ENCODE measurements at regions not wholly inside any gene's neighbourhood (a gene's known extent, or its start where the extent isn't known, plus 50 kb on each side); places are given as distances from the start of the nearest gene placed in this dataset.

DNA sequence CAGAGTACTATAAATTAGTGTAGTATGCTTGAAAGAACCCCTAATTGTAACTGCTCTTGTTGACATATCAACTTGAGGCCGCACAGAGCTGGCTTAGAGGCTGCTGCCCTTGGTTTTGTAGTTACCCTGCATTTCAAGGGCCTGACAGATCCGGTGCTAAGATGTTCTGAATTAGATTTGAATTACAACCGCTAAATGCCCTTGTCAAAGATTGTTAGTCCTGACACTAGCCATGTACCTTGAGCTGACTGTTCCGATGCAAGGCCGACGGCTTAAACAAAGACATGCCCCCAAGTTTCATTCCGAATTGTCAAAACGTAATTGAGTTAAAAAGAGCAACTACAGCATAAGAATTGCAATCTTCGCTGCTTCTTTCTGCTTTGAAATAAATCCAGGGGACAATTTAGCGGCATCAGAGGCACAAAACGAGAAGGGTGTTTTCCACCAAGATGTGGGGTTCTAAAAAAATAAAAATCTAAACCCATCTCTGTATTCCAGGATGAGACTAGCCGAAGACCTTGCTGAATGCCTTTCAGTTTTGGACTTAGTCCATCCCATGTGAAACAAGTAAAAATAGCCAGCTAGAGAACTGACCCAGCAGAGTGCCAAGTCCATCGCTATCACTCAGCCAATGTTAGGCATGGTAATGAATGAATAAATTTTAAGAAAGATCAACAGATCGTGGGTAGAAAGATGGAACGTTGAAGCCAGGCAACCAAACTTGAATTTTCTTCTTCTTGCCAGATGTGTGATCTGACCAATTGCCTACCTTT is 148.7 kb downstream of the DICER1 start:
- Mint-ChIP-seq H3K4me1 (ENCODE audit: low read depth) (no peaks in the 10 kb centered on the region), H3K36me3 (ENCODE audit: low read depth) (no peaks in the 10 kb centered on the region), H3K27me3 (peaks cover 28% of the 10 kb centered on the region), H3K4me3 (no peak overlapping the region), H3K27ac (no peak overlapping the region), H3K9me3 (no peaks in the 10 kb centered on the region)
- no peak for DNase-seq

- no peaks in the 10 kb centered on the region for H3K9me3 Mint-ChIP-seq
- H3K27me3 Mint-ChIP-seq: peaks cover 28% of the 10 kb centered on the region
- no peak overlapping the region for H3K27ac Mint-ChIP-seq
- no peak overlapping the region for H3K4me3 Mint-ChIP-seq
- no peaks in the 10 kb centered on the region for H3K36me3 Mint-ChIP-seq (ENCODE audit: low read depth)
- no peaks in the 10 kb centered on the region for H3K4me1 Mint-ChIP-seq (ENCODE audit: low read depth)
- DNase-seq: no peak
Observed at GRCh38 chr14:95007921-95008320, 149.4 kb downstream of the DICER1 start.

GRCh38 chr14:95006479-95006878 is 150.8 kb downstream of the DICER1 start:
- H3K27me3 Mint-ChIP-seq: peaks cover 28% of the 10 kb centered on the region
- H3K36me3 Mint-ChIP-seq (ENCODE audit: low read depth): no peaks in the 10 kb centered on the region
- H3K4me3 Mint-ChIP-seq: no peak overlapping the region

GRCh38 chr14:95006051-95006450 is 151.3 kb downstream of the DICER1 start:
- Mint-ChIP-seq H3K27ac (no peak overlapping the region), H3K27me3 (peaks cover 28% of the 10 kb centered on the region), H3K9me3 (no peaks in the 10 kb centered on the region), H3K4me1 (ENCODE audit: low read depth) (no peaks in the 10 kb centered on the region), H3K36me3 (ENCODE audit: low read depth) (no peaks in the 10 kb centered on the region), H3K4me3 (no peak overlapping the region)
- DNase-seq: no peak

More at GRCh38 chr14:95006479-95006878, 150.8 kb downstream of the DICER1 start:
- H3K27ac Mint-ChIP-seq: no peak overlapping the region
- DNase-seq: no peak
- no peaks in the 10 kb centered on the region for H3K4me1 Mint-ChIP-seq (ENCODE audit: low read depth)
- H3K9me3 Mint-ChIP-seq: no peaks in the 10 kb centered on the region

- Mint-ChIP-seq H3K36me3 (ENCODE audit: low read depth) (no peaks in the 10 kb centered on the region), H3K4me1 (ENCODE audit: low read depth) (no peaks in the 10 kb centered on the region), H3K27ac (no peak overlapping the region), H3K9me3 (no peaks in the 10 kb centered on the region), H3K27me3 (peaks cover 28% of the 10 kb centered on the region), H3K4me3 (no peak overlapping the region)
- no peak for DNase-seq
Observed at GRCh38 chr14:95003099-95003960, 154.0 kb downstream of the DICER1 start.

DNA sequence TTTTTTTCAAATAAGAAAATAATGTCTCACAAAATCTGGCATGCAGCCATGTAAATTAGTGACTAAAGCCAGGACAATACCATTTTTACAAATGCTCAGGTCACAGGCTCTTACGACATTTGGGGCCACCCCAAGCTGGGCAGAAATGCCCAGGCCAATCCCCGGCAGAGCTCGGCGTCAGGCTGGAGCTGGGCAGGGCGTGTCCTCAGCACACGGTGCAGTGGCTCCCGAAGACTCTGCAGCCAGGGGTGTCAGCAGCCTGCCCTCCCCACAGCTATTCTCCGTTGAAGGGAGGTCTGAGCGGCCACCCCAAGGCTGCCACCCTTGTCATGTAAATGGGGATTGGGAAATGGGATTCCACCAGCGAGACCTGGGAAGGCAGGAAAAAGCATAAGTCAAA is 158.6 kb downstream of the DICER1 start:
- Mint-ChIP-seq H3K4me3 (no peak overlapping the region), H3K9me3 (no peaks in the 10 kb centered on the region), H3K27me3 (peaks cover 48% of the 10 kb centered on the region), H3K4me1 (ENCODE audit: low read depth) (no peaks in the 10 kb centered on the region), H3K27ac (no peak overlapping the region), H3K36me3 (ENCODE audit: low read depth) (no peaks in the 10 kb centered on the region)
- no peak for DNase-seq

GRCh38 chr14:94998110-94998509 is 159.2 kb downstream of the DICER1 start:
- H3K9me3 Mint-ChIP-seq: no peaks in the 10 kb centered on the region
- no peak overlapping the region for H3K27ac Mint-ChIP-seq
- no peaks in the 10 kb centered on the region for H3K36me3 Mint-ChIP-seq (ENCODE audit: low read depth)
- no peak for DNase-seq
- H3K4me3 Mint-ChIP-seq: no peak overlapping the region
- H3K27me3 Mint-ChIP-seq: peaks cover 48% of the 10 kb centered on the region
- no peaks in the 10 kb centered on the region for H3K4me1 Mint-ChIP-seq (ENCODE audit: low read depth)

DNA sequence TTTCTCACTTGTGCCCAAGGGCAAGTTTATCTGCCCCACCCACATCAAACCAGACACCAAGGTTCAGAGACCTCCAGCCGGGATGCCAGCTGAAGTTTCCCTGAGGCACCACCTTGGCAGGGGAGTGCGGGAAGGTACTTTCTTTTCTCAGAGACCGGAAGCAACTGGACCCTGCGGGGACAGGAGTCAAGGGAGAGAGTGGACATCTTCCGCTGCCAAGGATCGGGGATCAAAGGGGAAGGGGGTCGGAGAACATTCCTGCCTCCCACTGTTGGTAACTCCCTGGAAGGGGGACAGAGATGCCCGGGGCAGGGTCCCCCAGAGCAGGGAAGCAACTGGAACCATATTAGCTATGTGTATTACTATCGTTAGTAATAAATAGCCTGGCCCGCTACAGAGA is 161.8 kb downstream of the DICER1 start:
- Mint-ChIP-seq H3K27me3 (peaks cover 57% of the 10 kb centered on the region), H3K4me3 (no peak overlapping the region), H3K27ac (no peak overlapping the region), H3K4me1 (ENCODE audit: low read depth) (no peaks in the 10 kb centered on the region), H3K36me3 (ENCODE audit: low read depth) (no peaks in the 10 kb centered on the region), H3K9me3 (no peaks in the 10 kb centered on the region)
- DNase-seq: no peak

DNA sequence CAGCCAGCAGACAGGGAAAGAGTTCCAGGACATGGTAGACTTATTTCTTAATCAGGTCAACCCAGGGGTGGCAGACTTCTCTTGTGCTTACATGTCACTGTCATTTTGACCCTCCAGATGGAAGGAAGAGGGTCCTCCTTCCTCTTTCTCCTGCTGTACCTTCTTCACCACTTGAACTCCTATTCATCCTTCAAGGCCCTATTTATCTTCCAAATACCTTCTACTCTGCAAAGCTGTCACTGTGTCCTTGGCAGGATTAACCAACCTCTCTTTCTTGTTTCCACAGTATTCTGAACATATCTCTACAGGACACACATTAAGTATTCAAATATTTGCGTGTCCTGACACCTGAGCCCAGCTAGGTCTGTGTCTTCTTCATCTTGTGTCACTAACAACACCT is 163.1 kb downstream of the DICER1 start:
- Mint-ChIP-seq H3K27me3 (peaks cover 61% of the 10 kb centered on the region), H3K36me3 (ENCODE audit: low read depth) (no peaks in the 10 kb centered on the region), H3K4me3 (no peak overlapping the region)

GRCh38 chr14:94992046-94992445 is 165.3 kb downstream of the DICER1 start:
- H3K27ac Mint-ChIP-seq: no peak overlapping the region
- H3K4me3 Mint-ChIP-seq: no peak overlapping the region
- peaks cover 10% of the 10 kb centered on the region for H3K9me3 Mint-ChIP-seq
- no peak for DNase-seq
- H3K36me3 Mint-ChIP-seq (ENCODE audit: low read depth): no peaks in the 10 kb centered on the region
- H3K27me3 Mint-ChIP-seq: peaks cover 51% of the 10 kb centered on the region
- no peaks in the 10 kb centered on the region for H3K4me1 Mint-ChIP-seq (ENCODE audit: low read depth)

More for the DNA sequence above, 163.1 kb downstream of the DICER1 start:
- H3K27ac Mint-ChIP-seq: no peak overlapping the region
- no peaks in the 10 kb centered on the region for H3K9me3 Mint-ChIP-seq
- H3K4me1 Mint-ChIP-seq (ENCODE audit: low read depth): no peaks in the 10 kb centered on the region
- DNase-seq: no peak

- peaks cover 35% of the 10 kb centered on the region for H3K27me3 Mint-ChIP-seq
Observed at GRCh38 chr14:94989946-94990345, 167.4 kb downstream of the DICER1 start.

DNA sequence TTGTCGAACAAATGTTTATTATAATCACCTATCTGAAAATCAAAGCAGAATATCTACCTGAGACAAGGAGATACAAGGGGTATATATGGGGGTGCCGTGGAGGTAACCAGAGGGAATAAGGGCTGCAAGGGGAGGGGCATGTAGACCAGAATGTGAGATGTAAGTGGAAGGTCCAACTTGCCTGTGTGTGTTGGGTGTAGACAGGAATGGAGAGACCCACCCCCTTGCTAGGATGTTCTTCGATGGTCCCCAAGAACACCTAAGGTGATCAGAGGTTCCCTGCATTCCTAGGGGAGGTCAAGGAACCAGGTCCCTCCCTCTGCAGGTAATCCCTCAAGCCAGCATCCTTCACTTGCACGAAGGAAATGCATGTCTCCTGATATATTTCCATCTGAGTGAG is 167.9 kb downstream of the DICER1 start:
- Mint-ChIP-seq H3K27ac (no peak overlapping the region), H3K4me1 (ENCODE audit: low read depth) (no peaks in the 10 kb centered on the region), H3K36me3 (ENCODE audit: low read depth) (no peaks in the 10 kb centered on the region), H3K27me3 (peaks cover 32% of the 10 kb centered on the region), H3K9me3 (peaks cover 24% of the 10 kb centered on the region), H3K4me3 (no peak overlapping the region)
- no peak for DNase-seq

More at GRCh38 chr14:94989946-94990345, 167.4 kb downstream of the DICER1 start:
- no peak overlapping the region for H3K4me3 Mint-ChIP-seq
- H3K36me3 Mint-ChIP-seq (ENCODE audit: low read depth): no peaks in the 10 kb centered on the region
- H3K27ac Mint-ChIP-seq: no peak overlapping the region
- H3K9me3 Mint-ChIP-seq: peaks cover 23% of the 10 kb centered on the region
- no peaks in the 10 kb centered on the region for H3K4me1 Mint-ChIP-seq (ENCODE audit: low read depth)
- DNase-seq: no peak

DNA sequence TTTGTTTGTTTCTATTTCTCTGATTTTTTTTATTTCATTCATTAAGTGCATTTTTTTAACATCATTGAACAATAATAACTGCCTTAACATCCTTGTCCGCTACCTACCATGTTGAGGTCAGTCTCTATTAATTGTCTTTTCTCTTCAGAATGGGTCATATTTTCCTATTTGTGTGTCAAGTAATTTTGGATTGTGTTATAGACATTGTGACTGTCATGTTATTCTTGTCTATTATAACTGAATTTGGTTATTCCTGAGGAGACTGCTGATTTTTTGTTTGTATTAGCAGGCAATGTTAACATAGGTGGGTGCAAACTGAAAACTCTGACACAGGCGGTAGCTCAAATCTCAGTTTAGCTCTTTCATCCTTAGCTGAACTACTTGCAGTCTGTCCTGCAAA is 169.9 kb downstream of the DICER1 start:
- peaks cover 24% of the 10 kb centered on the region for H3K9me3 Mint-ChIP-seq
- no peak overlapping the region for H3K4me3 Mint-ChIP-seq
- no peaks in the 10 kb centered on the region for H3K4me1 Mint-ChIP-seq (ENCODE audit: low read depth)
- no peaks in the 10 kb centered on the region for H3K36me3 Mint-ChIP-seq (ENCODE audit: low read depth)
- peaks cover 25% of the 10 kb centered on the region for H3K27me3 Mint-ChIP-seq
- no peak for DNase-seq
- H3K27ac Mint-ChIP-seq: no peak overlapping the region

DNA sequence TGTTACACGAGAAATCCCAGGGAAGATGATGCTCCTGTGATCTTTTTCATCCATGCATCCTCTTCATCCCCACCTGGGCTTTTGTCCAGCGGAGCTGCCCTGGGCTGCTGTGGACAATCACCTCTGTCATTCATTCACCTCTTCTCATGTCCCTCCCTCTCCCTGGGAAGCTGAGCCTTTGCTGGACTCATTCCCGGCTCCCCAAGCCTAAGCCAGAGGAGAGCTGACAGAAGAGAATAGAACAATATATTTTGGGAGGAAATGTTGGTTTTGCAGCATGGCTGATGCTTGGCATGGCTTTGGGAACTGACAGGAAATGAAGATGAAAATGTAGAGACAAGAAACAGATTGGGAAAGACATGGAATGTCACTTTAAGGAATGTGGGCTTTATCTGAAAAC is 177.4 kb downstream of the DICER1 start:
- H3K36me3 Mint-ChIP-seq (ENCODE audit: low read depth): no peaks in the 10 kb centered on the region
- DNase-seq: no peak
- no peak overlapping the region for H3K27ac Mint-ChIP-seq
- H3K9me3 Mint-ChIP-seq: peaks cover under 1% of the 10 kb centered on the region
- peaks cover 24% of the 10 kb centered on the region for H3K27me3 Mint-ChIP-seq
- H3K4me1 Mint-ChIP-seq (ENCODE audit: low read depth): no peaks in the 10 kb centered on the region
- no peak overlapping the region for H3K4me3 Mint-ChIP-seq

GRCh38 chr14:94977016-94977415 is 180.3 kb downstream of the DICER1 start:
- no peaks in the 10 kb centered on the region for H3K36me3 Mint-ChIP-seq (ENCODE audit: low read depth)
- H3K4me3 Mint-ChIP-seq: no peak overlapping the region
- H3K27me3 Mint-ChIP-seq: peaks cover 35% of the 10 kb centered on the region
- H3K9me3 Mint-ChIP-seq: no peaks in the 10 kb centered on the region
- H3K4me1 Mint-ChIP-seq (ENCODE audit: low read depth): no peaks in the 10 kb centered on the region
- DNase-seq: no peak
- no peak overlapping the region for H3K27ac Mint-ChIP-seq
